ENCODE measurements at regions not wholly inside any gene's neighbourhood (a gene's known extent, or its start where the extent isn't known, plus 50 kb on each side); places are given as distances from the start of the nearest gene placed in this dataset.

DNA sequence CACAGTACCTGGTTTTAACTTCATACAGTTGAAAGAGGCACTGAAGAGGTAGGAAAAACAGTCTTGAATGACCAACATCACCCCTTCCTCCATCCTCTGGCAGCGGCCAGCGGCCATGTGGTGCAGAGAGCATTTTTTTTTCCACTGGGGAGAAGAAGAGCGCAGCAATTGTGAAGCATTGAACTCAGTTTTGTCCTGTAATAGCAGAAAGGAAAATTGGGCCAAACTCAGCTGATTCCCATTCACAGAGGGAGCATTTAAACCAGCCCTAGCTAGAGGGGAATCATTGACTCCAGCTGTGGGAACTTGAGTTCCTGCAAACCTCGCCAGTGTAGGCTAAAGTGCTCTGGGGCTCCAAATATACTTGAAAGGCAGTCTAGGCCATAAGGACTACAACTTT lies 316.6 kb upstream of the CHST9 start:
- Histone ChIP-seq H3K27ac (no peak overlapping the region), H3K9ac (ENCODE audit: low read depth in 2 of 2, low read length in 2 of 2) (no peak overlapping the region), H3K4me3 (no peak overlapping the region), H3K36me3 (no peaks in the 10 kb centered on the region), H3K4me1 (no peaks in the 10 kb centered on the region), H3K27me3 (no peaks in the 10 kb centered on the region), H3K9me3 (no peaks in the 10 kb centered on the region)
- no peak for DNase-seq
- no peak for TF ChIP-seq CTCF (IDR thresholded peaks at IDR 0.05)
- intact Hi-C loops (cut with DNase I) = no loop called here

- H3K27ac ChIP-seq = no peak overlapping the region
- no peak overlapping the region for H3K4me3 ChIP-seq
- intact Hi-C loops (cut with DNase I) = no loop called here
- H3K36me3 ChIP-seq = no peaks in the 10 kb centered on the region
- no peaks in the 10 kb centered on the region for H3K4me1 ChIP-seq
- TF ChIP-seq CTCF (IDR thresholded peaks at IDR 0.05) = no peak
- no peak for DNase-seq
- no peaks in the 10 kb centered on the region for H3K9me3 ChIP-seq
- no peak overlapping the region for H3K9ac ChIP-seq (ENCODE audit: low read depth in 2 of 2, low read length in 2 of 2)
- H3K27me3 ChIP-seq = no peaks in the 10 kb centered on the region
These were observed 315.4 kb upstream of the CHST9 start for GRCh38 chr18:27500531-27500930.

DNA sequence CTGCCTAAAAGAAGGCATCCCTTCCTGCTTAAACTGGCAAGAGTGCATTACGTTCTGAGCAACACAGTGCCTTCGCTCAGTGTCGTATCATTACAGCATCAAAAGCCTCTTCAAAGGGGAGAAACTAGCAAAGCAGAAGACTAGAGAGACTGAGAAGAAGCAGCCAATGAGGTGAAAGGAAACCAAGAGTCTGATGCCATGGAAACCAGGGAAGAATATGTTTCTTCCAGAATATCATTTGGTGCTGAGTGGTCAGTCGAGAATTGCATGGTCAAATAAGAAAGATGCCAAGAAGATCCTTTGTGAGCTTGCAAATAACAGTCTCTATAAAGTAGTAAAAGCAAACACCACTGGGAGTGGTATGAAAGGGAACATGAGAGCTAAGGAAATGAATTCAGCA lies 312.1 kb upstream of the CHST9 start:
- no peak for DNase-seq
- Histone ChIP-seq H3K9ac (ENCODE audit: low read depth in 2 of 2, low read length in 2 of 2) (no peak overlapping the region), H3K4me1 (no peaks in the 10 kb centered on the region), H3K9me3 (no peaks in the 10 kb centered on the region), H3K4me3 (no peak overlapping the region), H3K27ac (no peak overlapping the region), H3K36me3 (no peaks in the 10 kb centered on the region), H3K27me3 (no peaks in the 10 kb centered on the region)
- intact Hi-C loops (cut with DNase I) = no loop called here
- no peak for TF ChIP-seq CTCF (IDR thresholded peaks at IDR 0.05)

GRCh38 chr18:27493182-27493581 lies 308.1 kb upstream of the CHST9 start:
- Histone ChIP-seq H3K9ac (ENCODE audit: low read depth in 2 of 2, low read length in 2 of 2) (no peak overlapping the region), H3K36me3 (no peaks in the 10 kb centered on the region), H3K4me3 (no peak overlapping the region), H3K27ac (no peak overlapping the region), H3K27me3 (no peaks in the 10 kb centered on the region), H3K4me1 (no peaks in the 10 kb centered on the region), H3K9me3 (no peaks in the 10 kb centered on the region)
- DNase-seq = no peak
- no peak for TF ChIP-seq CTCF (IDR thresholded peaks at IDR 0.05)
- intact Hi-C loops (cut with DNase I) = no loop called here

DNA sequence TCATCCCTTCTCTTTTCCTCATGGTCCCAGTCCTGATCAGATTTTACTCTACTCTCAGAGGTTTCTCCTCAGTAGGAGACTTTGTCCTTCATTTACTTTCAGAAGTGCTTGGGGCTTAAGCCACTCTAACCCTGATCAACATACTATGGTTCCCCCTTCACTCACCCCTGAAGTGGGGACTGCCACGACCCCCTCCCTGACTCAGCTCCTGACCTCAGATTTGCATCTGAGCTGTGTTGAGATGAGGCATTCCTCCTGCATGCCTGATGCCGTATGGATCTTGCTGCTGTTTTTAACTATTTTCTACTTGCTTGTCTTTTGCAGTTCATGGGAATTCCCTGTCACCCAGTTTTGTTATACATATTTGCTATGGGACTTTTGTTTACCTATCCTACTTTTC lies 306.7 kb upstream of the CHST9 start:
- Histone ChIP-seq H3K4me1 (no peaks in the 10 kb centered on the region), H3K27ac (no peak overlapping the region), H3K36me3 (no peaks in the 10 kb centered on the region), H3K9me3 (no peaks in the 10 kb centered on the region), H3K27me3 (no peaks in the 10 kb centered on the region), H3K4me3 (no peak overlapping the region), H3K9ac (ENCODE audit: low read depth in 2 of 2, low read length in 2 of 2) (no peak overlapping the region)
- no peak for TF ChIP-seq CTCF (IDR thresholded peaks at IDR 0.05)
- intact Hi-C loops (cut with DNase I) = no loop called here
- no peak for DNase-seq

GRCh38 chr18:27483276-27483675 lies 298.2 kb upstream of the CHST9 start:
- Histone ChIP-seq H3K4me3 (no peak overlapping the region), H3K27ac (no peak overlapping the region), H3K4me1 (no peaks in the 10 kb centered on the region), H3K36me3 (no peaks in the 10 kb centered on the region), H3K27me3 (no peaks in the 10 kb centered on the region), H3K9me3 (no peaks in the 10 kb centered on the region), H3K9ac (ENCODE audit: low read depth in 2 of 2, low read length in 2 of 2) (no peak overlapping the region)
- TF ChIP-seq CTCF (IDR thresholded peaks at IDR 0.05) = no peak
- no peak for DNase-seq
- intact Hi-C loops (cut with DNase I) = no loop called here
